ENCODE measurements at regions not wholly inside any gene's neighbourhood (a gene's known extent, or its start where the extent isn't known, plus 50 kb on each side); places are given as distances from the start of the nearest gene placed in this dataset.

DNA sequence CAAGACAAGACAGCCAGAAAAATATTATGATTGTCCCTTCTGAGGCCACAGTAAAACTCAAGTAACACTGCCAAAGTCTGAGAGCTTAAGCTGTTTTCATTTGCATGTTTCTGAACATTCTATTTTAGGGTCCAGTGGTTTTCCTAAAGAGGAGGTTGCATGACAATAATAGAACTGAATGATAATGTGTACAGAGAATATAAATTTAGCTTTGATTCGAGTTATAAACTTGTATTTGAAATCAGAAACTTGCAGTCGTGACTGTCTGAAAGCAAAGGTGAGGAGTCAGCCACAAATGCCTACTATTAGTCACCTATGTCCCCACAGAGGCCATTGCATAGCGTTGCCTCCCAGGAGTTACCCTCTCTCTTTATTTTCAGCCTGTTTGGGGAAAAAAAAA is 363.1 kb upstream of the ADGRL2 start:
- H3K9me3 ChIP-seq (ENCODE audit: low read length), result no peaks in the 10 kb centered on the region
- H3K9me2 ChIP-seq (ENCODE audit: low read depth, low read length), result no peaks in the 10 kb centered on the region
- no peaks in the 10 kb centered on the region for H3K4me1 ChIP-seq (ENCODE audit: insufficient read depth, low read length, severe bottlenecking)
- no peak overlapping the region for H3K27ac ChIP-seq (ENCODE audit: low read depth, low read length, poor library complexity, severe bottlenecking)
- no peaks in the 10 kb centered on the region for H3K79me2 ChIP-seq (ENCODE audit: insufficient read depth, low read length)
- no peak overlapping the region for H2AFZ ChIP-seq (ENCODE audit: low read length)
- TF ChIP-seq CTCF (IDR thresholded peaks at IDR 0.05; ENCODE audit: low read length), result no peak
- H3K4me2 ChIP-seq (ENCODE audit: low read length), result no peak overlapping the region
- no peaks in the 10 kb centered on the region for H3F3A ChIP-seq (ENCODE audit: insufficient read depth, low read length)
- H3K36me3 ChIP-seq (ENCODE audit: insufficient read depth, low read length), result no peaks in the 10 kb centered on the region
- no peak overlapping the region for H3K4me3 ChIP-seq (ENCODE audit: low read depth, low read length, poor library complexity, severe bottlenecking)
- no peaks in the 10 kb centered on the region for H4K20me1 ChIP-seq (ENCODE audit: insufficient read depth, low read length)
- H3K9ac ChIP-seq (ENCODE audit: low read length), result no peak overlapping the region
- no peaks in the 10 kb centered on the region for H3K27me3 ChIP-seq (ENCODE audit: insufficient read depth, low read length)

DNA sequence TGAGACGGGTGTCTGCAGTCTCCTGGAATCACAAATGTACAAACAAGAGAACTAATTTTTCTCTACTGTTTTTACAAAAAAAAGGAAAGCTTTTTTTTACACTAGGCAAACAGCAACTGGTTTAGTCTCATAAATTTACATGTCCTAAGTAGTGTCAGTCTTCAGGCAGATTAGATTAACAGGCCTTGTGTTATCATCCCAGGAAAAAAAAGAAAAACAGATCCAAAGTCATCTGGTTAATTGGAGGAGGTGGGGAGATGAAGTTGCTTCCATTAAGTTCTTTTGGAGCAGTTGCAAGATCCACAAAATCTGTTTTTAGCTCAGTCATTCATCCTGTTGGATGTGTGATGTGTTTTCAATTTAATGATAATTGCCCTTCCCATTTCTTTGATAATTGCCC is 363.5 kb upstream of the ADGRL2 start:
- no peaks in the 10 kb centered on the region for H3K79me2 ChIP-seq (ENCODE audit: insufficient read depth, low read length)
- no peaks in the 10 kb centered on the region for H3K4me1 ChIP-seq (ENCODE audit: insufficient read depth, low read length, severe bottlenecking)
- no peaks in the 10 kb centered on the region for H3K9me3 ChIP-seq (ENCODE audit: low read length)
- no peaks in the 10 kb centered on the region for H3F3A ChIP-seq (ENCODE audit: insufficient read depth, low read length)
- no peak for TF ChIP-seq CTCF (IDR thresholded peaks at IDR 0.05; ENCODE audit: low read length)
- TF ChIP-seq EZH2 (IDR thresholded peaks at IDR 0.05; ENCODE audit: borderline replicate concordance, low read length), result no peak
- no peaks in the 10 kb centered on the region for H3K9me2 ChIP-seq (ENCODE audit: low read depth, low read length)
- no peak overlapping the region for H2AFZ ChIP-seq (ENCODE audit: low read length)
- H3K27ac ChIP-seq (ENCODE audit: low read depth, low read length, poor library complexity, severe bottlenecking), result no peak overlapping the region
- no peaks in the 10 kb centered on the region for H4K20me1 ChIP-seq (ENCODE audit: insufficient read depth, low read length)
- H3K27me3 ChIP-seq (ENCODE audit: insufficient read depth, low read length), result no peaks in the 10 kb centered on the region; the same call in 1 of the 2 replicates
- no peak overlapping the region for H3K4me3 ChIP-seq (ENCODE audit: low read depth, low read length, poor library complexity, severe bottlenecking)
- no peak overlapping the region for H3K9ac ChIP-seq (ENCODE audit: low read length)
- no peak overlapping the region for H3K4me2 ChIP-seq (ENCODE audit: low read length)
- no peaks in the 10 kb centered on the region for H3K36me3 ChIP-seq (ENCODE audit: insufficient read depth, low read length)

DNA sequence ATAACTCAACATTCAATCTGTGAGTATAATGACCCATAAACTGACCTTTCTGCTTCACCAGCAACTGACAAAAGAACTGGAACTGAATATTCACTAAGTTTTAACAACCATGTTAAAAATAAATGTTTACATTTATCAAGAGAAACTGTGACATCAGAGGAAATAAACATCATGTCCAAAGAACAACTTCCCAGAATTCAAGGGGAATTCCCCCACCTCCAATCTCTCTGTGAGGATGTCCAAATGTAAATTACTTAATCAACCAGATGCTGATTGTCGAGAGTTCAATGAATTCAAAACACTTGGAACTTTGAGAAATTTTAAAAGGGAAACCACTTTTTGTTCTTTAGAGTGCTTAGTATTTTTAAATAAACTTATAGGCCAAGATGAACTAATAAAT is 365.6 kb upstream of the ADGRL2 start:
- Histone ChIP-seq H3K36me3 (ENCODE audit: insufficient read depth, low read length) (no peaks in the 10 kb centered on the region), H3K9me3 (ENCODE audit: low read length) (no peaks in the 10 kb centered on the region), H2AFZ (ENCODE audit: low read length) (no peak overlapping the region), H3K27ac (ENCODE audit: low read depth, low read length, poor library complexity, severe bottlenecking) (no peak overlapping the region), H3F3A (ENCODE audit: insufficient read depth, low read length) (no peaks in the 10 kb centered on the region), H3K9me2 (ENCODE audit: low read depth, low read length) (no peaks in the 10 kb centered on the region), H4K20me1 (ENCODE audit: insufficient read depth, low read length) (no peaks in the 10 kb centered on the region), H3K4me2 (ENCODE audit: low read length) (no peak overlapping the region), H3K4me3 (ENCODE audit: low read depth, low read length, poor library complexity, severe bottlenecking) (no peak overlapping the region), H3K27me3 (ENCODE audit: insufficient read depth, low read length) (no peaks in the 10 kb centered on the region; the same call in 1 of the 2 replicates), H3K79me2 (ENCODE audit: insufficient read depth, low read length) (no peaks in the 10 kb centered on the region), H3K9ac (ENCODE audit: low read length) (no peak overlapping the region), H3K4me1 (ENCODE audit: insufficient read depth, low read length, severe bottlenecking) (no peaks in the 10 kb centered on the region)
- TF ChIP-seq CTCF (IDR thresholded peaks at IDR 0.05; ENCODE audit: low read length) (no peak), EZH2 (IDR thresholded peaks at IDR 0.05; ENCODE audit: borderline replicate concordance, low read length) (no peak)
